Esophagus muscularis mucosa (tissue), 4 donors: ENCODE measurements at regions not wholly inside any gene's neighbourhood (a gene's known extent, or its start where the extent isn't known, plus 50 kb on each side); places are given as distances from the start of the nearest gene placed in this dataset.

ENCODE experiments used
- DNase-seq: peaks from one replicate; pipeline ENCODE4 v3.0.0-alpha.2; 2017; ENCODE audit errors: extremely low spot score
- H3K27ac ChIP-seq, 4 donors: fragments of 200-600 bp; sonication (generic); replicated peaks in 1 of 4; 1 replicate in 3 of 4; 2 replicates in 1 of 4; pipeline ENCODE4 v1.5.1; 2016 to 2019; ENCODE audit warnings: mild to moderate bottlenecking in 1 of 4
- H3K27me3 ChIP-seq, 4 donors: fragments of 200-600 bp; sonication (generic); one replicate each; pipeline versions ENCODE4 v1.5.1 to v1.6.0; 2016 to 2019
- H3K36me3 ChIP-seq, 4 donors: fragments of 200-600 bp; sonication (generic); one replicate each; pipeline ENCODE4 v1.5.1; 2016 to 2019
- H3K4me1 ChIP-seq, 4 donors: fragments of 200-600 bp; sonication (generic); one replicate each; pipeline ENCODE4 v1.5.1; 2016 to 2019
- H3K4me3 ChIP-seq, 4 donors: fragments of 200-600 bp; sonication (generic); 1 replicate in 2 of 4; 2 replicates in 2 of 4; pipeline ENCODE4 v1.5.1; 2016 to 2019; ENCODE audit warnings: mild to moderate bottlenecking in 4 of 4, moderate library complexity in 1 of 4
- H3K9me3 ChIP-seq, 4 donors: fragments of 200-600 bp; sonication (generic); 1 replicate in 3 of 4; 2 replicates in 1 of 4; pipeline ENCODE4 v1.5.1; 2016 to 2019
- CTCF ChIP-seq, 3 experiments: fragments of 200-600 bp in 2 of 3; fragments of 450-650 bp in 1 of 3; sonication (generic) in 2 of 3; IDR thresholded peaks; one replicate each; pipeline ENCODE4 v1.5.1; 2017 to 2019; ENCODE audit warnings: antibody characterized with exemption in 3 of 3, mild to moderate bottlenecking in 2 of 3, moderate library complexity in 1 of 3
- EP300 ChIP-seq: sonication (generic); formaldehyde crosslinking; IDR thresholded peaks from one replicate; pipeline ENCODE4 v1.6.1; 2017; ENCODE audit warnings: antibody characterized with exemption
- POLR2A ChIP-seq: fragments of 450-650 bp; IDR thresholded peaks from one replicate; pipeline ENCODE4 v1.6.1; 2017; ENCODE audit warnings: antibody characterized with exemption, moderate library complexity, mild to moderate bottlenecking, low read depth
- POLR2AphosphoS5 ChIP-seq, 2 donors: sonication (generic); formaldehyde crosslinking; IDR thresholded peaks; one replicate each; pipeline ENCODE4 v1.6.1; 2017; ENCODE audit warnings: antibody characterized with exemption in 2 of 2
- WGBS: methylation state at CpG from one replicate; pipeline ENCODE4 v1.1.5; 2018; 5-methylcytosine and 5-hydroxymethylcytosine counted together
- intact Hi-C: fragments of 100-400 bp; cut with DNase I; formaldehyde crosslinking; loops from one replicate; pipeline ENCODE4 v1.15.1; 2023

- Histone ChIP-seq H3K36me3 (no peaks in the 10 kb centered on the region), H3K9me3 (peaks cover 0 to 6% (median 0%) of the 10 kb centered on the region in 4 donors), H3K27me3 (no peaks in the 10 kb centered on the region), H3K4me1 (no peaks in the 10 kb centered on the region), H3K4me3 (no peak overlapping the region), H3K27ac (no peak overlapping the region)
- intact Hi-C loops: no loop called here
- no peak for TF ChIP-seq EP300
- TF ChIP-seq POLR2A: no peak
- no peak for TF ChIP-seq CTCF (IDR thresholded peaks at IDR 0.05)
- no peak for TF ChIP-seq POLR2AphosphoS5 (IDR thresholded peaks at IDR 0.05)
- DNase-seq: no peak
Measured at GRCh38 chr1:157893686-157894085, 52.1 kb upstream of the CD5L start.

- no peaks in the 10 kb centered on the region for H3K4me1 ChIP-seq
- TF ChIP-seq EP300: no peak
- no peak for TF ChIP-seq CTCF (IDR thresholded peaks at IDR 0.05)
- TF ChIP-seq POLR2AphosphoS5 (IDR thresholded peaks at IDR 0.05): no peak
- no peak for TF ChIP-seq POLR2A
- DNase-seq: no peak
- no peak overlapping the region for H3K27ac ChIP-seq
- no peak overlapping the region for H3K4me3 ChIP-seq
- no peaks in the 10 kb centered on the region for H3K27me3 ChIP-seq
- no peaks in the 10 kb centered on the region for H3K36me3 ChIP-seq
- peaks cover 0 to 5% (median 0%) of the 10 kb centered on the region in 4 donors for H3K9me3 ChIP-seq
- WGBS: 58% methylated on average over 5 of the region's 5 CpGs
- intact Hi-C loops: no loop called here
Measured at GRCh38 chr1:157894613-157895165, 53.1 kb upstream of the CD5L start.

GRCh38 chr1:157910270-157910669 lies 68.7 kb upstream of the CD5L start:
- no peaks in the 10 kb centered on the region for H3K36me3 ChIP-seq
- TF ChIP-seq POLR2A: no peak
- TF ChIP-seq CTCF (IDR thresholded peaks at IDR 0.05): no peak
- no peak for TF ChIP-seq EP300
- no peak for TF ChIP-seq POLR2AphosphoS5 (IDR thresholded peaks at IDR 0.05)
- H3K27me3 ChIP-seq: peaks cover 0 to 4% (median 0%) of the 10 kb centered on the region in 4 donors
- H3K4me3 ChIP-seq: no peak overlapping the region
- 100% methylated on average over 1 of the region's 1 CpG for WGBS
- H3K4me1 ChIP-seq: no peaks in the 10 kb centered on the region
- intact Hi-C loops: no loop called here
- no peak for DNase-seq
- no peak overlapping the region for H3K27ac ChIP-seq
- H3K9me3 ChIP-seq: peaks cover 0 to 9% (median 5%) of the 10 kb centered on the region in 4 donors

- peaks cover 0 to 9% (median 0%) of the 10 kb centered on the region in 4 donors for H3K27me3 ChIP-seq
- 75% methylated on average over 3 of the region's 3 CpGs for WGBS
Measured at GRCh38 chr1:157915859-157916258, 74.3 kb upstream of the CD5L start.

More at GRCh38 chr1:157915859-157916258, 74.3 kb upstream of the CD5L start:
- H3K4me3 ChIP-seq: no peak overlapping the region
- intact Hi-C loops: no loop called here
- peaks cover 0 to 5% (median 3%) of the 10 kb centered on the region in 4 donors for H3K9me3 ChIP-seq
- H3K27ac ChIP-seq: no peak overlapping the region
- H3K36me3 ChIP-seq: no peaks in the 10 kb centered on the region
- TF ChIP-seq POLR2A (no peak), CTCF (IDR thresholded peaks at IDR 0.05) (no peak), EP300 (no peak), POLR2AphosphoS5 (IDR thresholded peaks at IDR 0.05) (no peak)
- peaks cover 0 to 3% (median 0%) of the 10 kb centered on the region in 4 donors for H3K4me1 ChIP-seq
- DNase-seq: no peak
